CD14-positive monocyte (primary cell): ENCODE measurements at regions not wholly inside any gene's neighbourhood (a gene's known extent, or its start where the extent isn't known, plus 50 kb on each side); places are given as distances from the start of the nearest gene placed in this dataset.

ENCODE experiments used
- DNase-seq, 3 donors: peaks; one replicate each; pipeline ENCODE4 v3.0.0-alpha.2; 2011 to 2022
- H2AFZ ChIP-seq: 2 replicates; pipeline ENCODE4 v1.6.0; 2012; ENCODE audit warnings: mild to moderate bottlenecking, low read depth, low read length, inconsistent platforms; ENCODE audit not compliant: insufficient read depth, poor library complexity, severe bottlenecking
- H3K27ac ChIP-seq, 2 donors: 1 replicate in 1 of 2; 2 replicates in 1 of 2; pipeline ENCODE4 v1.5.1; 2012 to 2013; ENCODE audit warnings: low read length in 2 of 2, control low read depth in 1 of 2, inconsistent platforms in 1 of 2, low read depth in 1 of 2, mild to moderate bottlenecking in 1 of 2
- H3K27me3 ChIP-seq, 2 donors: one replicate each; pipeline versions ENCODE4 v1.6.0 to v1.6.1; 2011 to 2013; ENCODE audit warnings: low read length in 2 of 2; ENCODE audit not compliant: control insufficient read depth in 2 of 2, insufficient read depth in 2 of 2
- H3K36me3 ChIP-seq, 2 donors: replicated peaks in 1 of 2; 1 replicate in 1 of 2; 2 replicates in 1 of 2; pipeline versions ENCODE4 v1.5.1 to v1.6.1; 2012 to 2013; ENCODE audit warnings: low read length in 2 of 2, control low read depth in 1 of 2, inconsistent platforms in 1 of 2, mild to moderate bottlenecking in 1 of 2; ENCODE audit not compliant: insufficient read depth in 2 of 2, control insufficient read depth in 1 of 2
- H3K4me1 ChIP-seq, 2 donors: 1 replicate in 1 of 2; 2 replicates in 1 of 2; pipeline versions ENCODE4 v1.5.1 to v1.6.1; 2012 to 2013; ENCODE audit warnings: low read length in 2 of 2, control low read depth in 1 of 2, inconsistent platforms in 1 of 2, mild to moderate bottlenecking in 1 of 2, moderate library complexity in 1 of 2; ENCODE audit not compliant: insufficient read depth in 2 of 2, control insufficient read depth in 1 of 2
- H3K4me2 ChIP-seq: replicated peaks from 2 replicates; pipeline ENCODE3; 2012; ENCODE audit warnings: low read length, moderate library complexity, mild to moderate bottlenecking; ENCODE audit not compliant: poor library complexity, severe bottlenecking; ENCODE audit errors: extremely low read depth
- H3K4me3 ChIP-seq, 3 experiments: fragments of 200-600 bp in 1 of 3; sonication (generic) in 1 of 3; replicated peaks in 1 of 3; 1 replicate in 2 of 3; 2 replicates in 1 of 3; pipeline ENCODE4 v1.5.1; 2011 to 2013; ENCODE audit warnings: low read length in 3 of 3, mild to moderate bottlenecking in 3 of 3, control low read depth in 2 of 3, low read depth in 2 of 3, inconsistent platforms in 1 of 3, moderate library complexity in 1 of 3
- H3K79me2 ChIP-seq: 2 replicates; pipeline ENCODE4 v1.6.0; 2012; ENCODE audit warnings: mild to moderate bottlenecking, control low read depth, inconsistent platforms, low read length, moderate library complexity; ENCODE audit not compliant: insufficient read depth
- H3K9ac ChIP-seq: 2 replicates; pipeline ENCODE4 v1.6.0; 2017; ENCODE audit warnings: low read length, mild to moderate bottlenecking; ENCODE audit not compliant: insufficient read depth, poor library complexity, severe bottlenecking
- H3K9me3 ChIP-seq, 2 donors: replicated peaks in 1 of 2; 1 replicate in 1 of 2; 2 replicates in 1 of 2; pipeline versions ENCODE4 v1.5.1 to v1.6.1; 2012 to 2013; ENCODE audit warnings: low read length in 2 of 2, control low read depth in 1 of 2; ENCODE audit not compliant: control insufficient read depth in 1 of 2, insufficient read depth in 1 of 2
- H4K20me1 ChIP-seq: 2 replicates; pipeline ENCODE4 v1.6.0; 2012; ENCODE audit warnings: mild to moderate bottlenecking, low read length, control low read depth, moderate library complexity; ENCODE audit not compliant: insufficient read depth
- H3K27ac Mint-ChIP-seq, 7 donors: one replicate each; pipeline ENCODE4 v1.8.0; 2020; ENCODE audit warnings: mild to moderate bottlenecking in 7 of 7, mixed read lengths in 7 of 7, moderate library complexity in 6 of 7, inconsistent platforms in 2 of 7
- H3K27me3 Mint-ChIP-seq, 3 donors: one replicate each; pipeline ENCODE4 v1.8.0; 2021 to 2022; ENCODE audit warnings: low read depth in 3 of 3, mild to moderate bottlenecking in 3 of 3, mixed read lengths in 3 of 3, moderate library complexity in 3 of 3, inconsistent platforms in 1 of 3
- H3K36me3 Mint-ChIP-seq, 2 donors: one replicate each; pipeline ENCODE4 v1.8.0; 2020; ENCODE audit warnings: mixed read lengths in 2 of 2, inconsistent platforms in 1 of 2, mild to moderate bottlenecking in 1 of 2
- H3K4me1 Mint-ChIP-seq: one replicate; pipeline ENCODE4 v1.8.0; 2020; ENCODE audit warnings: mild to moderate bottlenecking, mixed read lengths
- H3K4me3 Mint-ChIP-seq, 2 donors: one replicate each; pipeline ENCODE4 v1.8.0; 2020; ENCODE audit warnings: mild to moderate bottlenecking in 2 of 2, mixed read lengths in 2 of 2, moderate library complexity in 1 of 2
- H3K9me3 Mint-ChIP-seq, 7 donors: one replicate each; pipeline ENCODE4 v1.8.0; 2020 to 2022; ENCODE audit warnings: mixed read lengths in 7 of 7, mild to moderate bottlenecking in 6 of 7, moderate library complexity in 6 of 7, inconsistent platforms in 2 of 7
- CTCF ChIP-seq: fragments of 200-600 bp; IDR thresholded peaks from one replicate; pipeline ENCODE4 v1.8.0; 2022; ENCODE audit warnings: antibody characterized with exemption, mild to moderate bottlenecking
- WGBS: methylation state at CpG from one replicate; pipeline ENCODE4 v1.1.5; 2013; ENCODE audit warnings: missing lambda C conversion rate; ENCODE audit not compliant: insufficient coverage; 5-methylcytosine and 5-hydroxymethylcytosine counted together
- intact Hi-C, 2 donors: fragments of 100-400 bp; cut with micrococcal nuclease; formaldehyde crosslinking; loops; one replicate each; pipeline versions ENCODE4 v1.15.0 to v1.15.1; 2023

- H3K27me3 ChIP-seq = no peaks in the 10 kb centered on the region
- H2AFZ ChIP-seq = no peak overlapping the region
- Mint-ChIP-seq H3K9me3 (no peaks in the 10 kb centered on the region), H3K36me3 (no peaks in the 10 kb centered on the region), H3K27ac (no peak overlapping the region), H3K27me3 (no peaks in the 10 kb centered on the region), H3K4me3 (no peak overlapping the region), H3K4me1 (no peaks in the 10 kb centered on the region)
- DNase-seq = no peak
- peaks cover 0 to 3% of the 10 kb centered on the region in 2 donors for H3K9me3 ChIP-seq
- H3K79me2 ChIP-seq = no peaks in the 10 kb centered on the region
- no CpG with 5 or more reads among the region's 1 CpG for WGBS
- no peak overlapping the region for H3K4me3 ChIP-seq
- no peak overlapping the region for H3K9ac ChIP-seq
- no peaks in the 10 kb centered on the region for H3K36me3 ChIP-seq
- no peaks in the 10 kb centered on the region for H3K4me1 ChIP-seq
- H3K4me2 ChIP-seq = no peak overlapping the region
- no peaks in the 10 kb centered on the region for H4K20me1 ChIP-seq
- H3K27ac ChIP-seq = no peak overlapping the region
- TF ChIP-seq CTCF = no peak
- intact Hi-C loops = no loop called here
These were observed 634.0 kb downstream of the SPOCK3 start for GRCh38 chr4:166600264-166600663.

GRCh38 chr4:166602068-166602467, 632.2 kb downstream of the SPOCK3 start:
- Mint-ChIP-seq H3K4me3 (no peak overlapping the region), H3K27ac (no peak overlapping the region), H3K9me3 (no peaks in the 10 kb centered on the region), H3K27me3 (no peaks in the 10 kb centered on the region), H3K36me3 (no peaks in the 10 kb centered on the region), H3K4me1 (no peaks in the 10 kb centered on the region)
- 90% methylated on average over 5 of the region's 8 CpGs for WGBS
- TF ChIP-seq CTCF = no peak
- Histone ChIP-seq H4K20me1 (no peaks in the 10 kb centered on the region), H3K27me3 (no peaks in the 10 kb centered on the region), H3K4me3 (no peak overlapping the region), H3K9ac (no peak overlapping the region), H3K4me1 (no peaks in the 10 kb centered on the region), H3K4me2 (no peak overlapping the region), H2AFZ (no peak overlapping the region), H3K79me2 (no peaks in the 10 kb centered on the region), H3K9me3 (peaks cover 0 to 3% of the 10 kb centered on the region in 2 donors), H3K36me3 (no peaks in the 10 kb centered on the region), H3K27ac (no peak overlapping the region)
- no peak for DNase-seq
- intact Hi-C loops = no loop called here
